22Rv1 (cell line): ENCODE measurements at regions not wholly inside any gene's neighbourhood (a gene's known extent, or its start where the extent isn't known, plus 50 kb on each side); places are given as distances from the start of the nearest gene placed in this dataset.
"Not testable (repeated sequence)": the region's sequence is repeated elsewhere in the genome, so short reads cannot be mapped to it uniquely, and the experiment has no call there.

ENCODE experiments used
- H3K27ac ChIP-seq: fragments of 450-650 bp; 2 replicates; pipeline ENCODE4 v1.5.1; 2017
- CTCF ChIP-seq: fragments of 450-650 bp; IDR thresholded peaks from 2 replicates; pipeline ENCODE4 v1.5.1; 2017; ENCODE audit warnings: mild to moderate bottlenecking
- ZFX ChIP-seq: fragments of 450-650 bp; IDR thresholded peaks from 2 replicates; pipeline ENCODE4 v1.6.1; 2017; ENCODE audit warnings: antibody characterized with exemption, borderline replicate concordance

GRCh38 chr11:88061111-88061510, 114.1 kb downstream of the RAB38 start:
- TF ChIP-seq CTCF (no peak), ZFX (no peak)
- no peak overlapping the region for H3K27ac ChIP-seq

- no peak overlapping the region for H3K27ac ChIP-seq
- no peak for TF ChIP-seq CTCF
- TF ChIP-seq ZFX = no peak
These were observed 115.9 kb downstream of the RAB38 start for GRCh38 chr11:88059326-88059725.

GRCh38 chr11:88051396-88051795, 123.8 kb downstream of the RAB38 start:
- no peak for TF ChIP-seq CTCF
- TF ChIP-seq ZFX = no peak
- H3K27ac ChIP-seq = no peak overlapping the region

GRCh38 chr11:88050247-88050646, 125.0 kb downstream of the RAB38 start:
- no peak for TF ChIP-seq CTCF
- no peak for TF ChIP-seq ZFX
- H3K27ac ChIP-seq = no peak overlapping the region

GRCh38 chr11:88045288-88045687, 130.0 kb downstream of the RAB38 start:
- H3K27ac ChIP-seq = not testable (repeated sequence)

GRCh38 chr11:88044658-88045057, 130.6 kb downstream of the RAB38 start:
- H3K27ac ChIP-seq = not testable (repeated sequence)

GRCh38 chr11:88043149-88043548, 132.1 kb downstream of the RAB38 start:
- H3K27ac ChIP-seq = no peak overlapping the region
- TF ChIP-seq CTCF (no peak), ZFX (no peak)

GRCh38 chr11:88042647-88043046, 132.6 kb downstream of the RAB38 start:
- H3K27ac ChIP-seq = no peak overlapping the region
- no peak for TF ChIP-seq CTCF
- TF ChIP-seq ZFX = no peak

- H3K27ac ChIP-seq = no peak overlapping the region
- no peak for TF ChIP-seq ZFX
- TF ChIP-seq CTCF = no peak
These were observed 133.0 kb downstream of the RAB38 start for GRCh38 chr11:88042238-88042637.
